ENCODE measurements at regions not wholly inside any gene's neighbourhood (a gene's known extent, or its start where the extent isn't known, plus 50 kb on each side); places are given as distances from the start of the nearest gene placed in this dataset.

DNA sequence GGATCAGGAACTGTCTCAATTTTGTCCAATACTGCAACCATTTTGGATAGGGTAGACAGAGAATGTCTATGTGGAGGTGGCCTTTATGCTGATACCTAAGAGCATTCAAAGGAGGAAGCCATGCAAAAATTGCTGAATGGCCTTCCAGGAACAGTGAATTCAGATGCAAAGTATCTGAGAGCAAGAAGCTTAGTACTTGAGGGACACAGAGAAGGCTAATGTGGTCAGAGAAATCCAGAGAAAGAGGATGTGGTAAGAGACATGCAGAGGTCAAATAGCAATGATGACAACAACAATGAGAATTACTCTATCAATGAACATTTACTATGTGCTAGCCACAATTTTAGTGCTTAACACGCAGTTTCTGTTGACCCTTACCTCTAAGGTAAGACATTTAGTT, 785.6 kb upstream of the KLHL1 start:
- no peaks in the 10 kb centered on the region for H3K27me3 ChIP-seq (ENCODE audit: low read length)
- TF ChIP-seq, protein P1, sequence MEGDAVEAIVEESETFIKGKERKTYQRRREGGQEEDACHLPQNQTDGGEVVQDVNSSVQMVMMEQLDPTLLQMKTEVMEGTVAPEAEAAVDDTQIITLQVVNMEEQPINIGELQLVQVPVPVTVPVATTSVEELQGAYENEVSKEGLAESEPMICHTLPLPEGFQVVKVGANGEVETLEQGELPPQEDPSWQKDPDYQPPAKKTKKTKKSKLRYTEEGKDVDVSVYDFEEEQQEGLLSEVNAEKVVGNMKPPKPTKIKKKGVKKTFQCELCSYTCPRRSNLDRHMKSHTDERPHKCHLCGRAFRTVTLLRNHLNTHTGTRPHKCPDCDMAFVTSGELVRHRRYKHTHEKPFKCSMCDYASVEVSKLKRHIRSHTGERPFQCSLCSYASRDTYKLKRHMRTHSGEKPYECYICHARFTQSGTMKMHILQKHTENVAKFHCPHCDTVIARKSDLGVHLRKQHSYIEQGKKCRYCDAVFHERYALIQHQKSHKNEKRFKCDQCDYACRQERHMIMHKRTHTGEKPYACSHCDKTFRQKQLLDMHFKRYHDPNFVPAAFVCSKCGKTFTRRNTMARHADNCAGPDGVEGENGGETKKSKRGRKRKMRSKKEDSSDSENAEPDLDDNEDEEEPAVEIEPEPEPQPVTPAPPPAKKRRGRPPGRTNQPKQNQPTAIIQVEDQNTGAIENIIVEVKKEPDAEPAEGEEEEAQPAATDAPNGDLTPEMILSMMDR (IDR thresholded peaks at IDR 0.05; ENCODE audit: insufficient read depth, low read length, poor library complexity, severe bottlenecking), result no peak
- TF ChIP-seq EZH2phosphoT487 (conservative IDR thresholded peaks at IDR 0.05; ENCODE audit: low read length), result no peak
- H3K4me2 ChIP-seq (ENCODE audit: low read depth, low read length, poor library complexity, severe bottlenecking), result no peak overlapping the region
- H3K27ac ChIP-seq (ENCODE audit: low read depth, low read length), result no peak overlapping the region
- no peaks in the 10 kb centered on the region for H4K20me1 ChIP-seq (ENCODE audit: low read depth, low read length)
- no peak overlapping the region for H2AFZ ChIP-seq (ENCODE audit: low read depth, low read length, severe bottlenecking)
- no peaks in the 10 kb centered on the region for H3K36me3 ChIP-seq (ENCODE audit: low read length)
- no peaks in the 10 kb centered on the region for H3K9me3 ChIP-seq (ENCODE audit: insufficient read depth, low read length)
- H3K9ac ChIP-seq (ENCODE audit: low read length), result no peak overlapping the region
- no peaks in the 10 kb centered on the region for H3K9me2 ChIP-seq (replicated peaks; ENCODE audit: insufficient read depth, low read length)
- no peaks in the 10 kb centered on the region for H3F3A ChIP-seq (ENCODE audit: insufficient read depth)
- no peaks in the 10 kb centered on the region for H3K79me2 ChIP-seq (ENCODE audit: insufficient read depth, low read length)
- no peak overlapping the region for H3K4me3 ChIP-seq (ENCODE audit: insufficient read depth, low read length, poor library complexity, severe bottlenecking)

DNA sequence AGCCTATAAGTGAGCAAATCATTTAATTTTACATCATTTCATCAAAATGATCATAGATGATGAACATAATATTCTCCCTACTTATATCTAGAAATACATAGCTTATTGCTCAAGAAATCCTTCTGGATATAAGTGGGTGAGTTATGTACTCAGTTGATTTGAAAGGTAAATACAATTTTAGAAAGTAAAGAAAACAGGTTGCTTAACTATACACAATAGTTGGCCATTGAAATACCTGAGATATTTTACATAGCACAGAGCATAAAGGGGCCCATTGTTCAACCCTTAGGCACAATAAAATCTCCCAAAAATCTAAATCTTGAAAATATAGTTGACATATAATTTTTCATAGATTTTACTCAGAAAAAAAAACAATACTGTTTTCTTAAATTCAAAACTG, 782.0 kb upstream of the KLHL1 start:
- no peaks in the 10 kb centered on the region for H3K27me3 ChIP-seq (ENCODE audit: low read length)

DNA sequence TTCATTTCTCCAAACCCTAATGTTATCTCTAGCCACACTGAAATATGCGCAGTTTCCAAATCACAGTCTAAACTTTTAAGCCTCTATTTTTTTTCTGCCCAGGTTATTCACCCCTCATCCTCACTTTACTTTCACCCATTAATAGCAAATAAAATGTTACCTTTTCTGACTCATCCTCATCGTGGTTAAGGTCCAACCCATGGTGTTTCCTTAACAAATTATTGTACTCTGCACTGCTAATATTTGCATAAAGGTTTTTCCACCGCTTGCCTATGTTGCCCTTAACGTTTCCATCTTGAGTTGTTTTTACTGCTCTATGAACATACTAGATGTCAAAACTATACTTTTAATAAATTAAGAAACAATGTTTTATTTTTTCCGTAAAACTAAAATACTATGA, 780.9 kb upstream of the KLHL1 start:
- H3K79me2 ChIP-seq (ENCODE audit: insufficient read depth, low read length), result no peaks in the 10 kb centered on the region
- H3K27ac ChIP-seq (ENCODE audit: low read depth, low read length), result no peak overlapping the region
- H3K4me3 ChIP-seq (ENCODE audit: insufficient read depth, low read length, poor library complexity, severe bottlenecking), result no peak overlapping the region
- peaks cover 3% of the 10 kb centered on the region; the same call in 1 of the 2 replicates for H3K9me3 ChIP-seq (ENCODE audit: insufficient read depth, low read length)
- no peak overlapping the region for H3K9ac ChIP-seq (ENCODE audit: low read length)
- H3F3A ChIP-seq (ENCODE audit: insufficient read depth), result no peaks in the 10 kb centered on the region
- H3K36me3 ChIP-seq (ENCODE audit: low read length), result no peaks in the 10 kb centered on the region
- no peaks in the 10 kb centered on the region for H3K27me3 ChIP-seq (ENCODE audit: low read length)
- H3K4me2 ChIP-seq (ENCODE audit: low read depth, low read length, poor library complexity, severe bottlenecking), result no peak overlapping the region
- H3K9me2 ChIP-seq (replicated peaks; ENCODE audit: insufficient read depth, low read length), result no peaks in the 10 kb centered on the region
- H2AFZ ChIP-seq (ENCODE audit: low read depth, low read length, severe bottlenecking), result no peak overlapping the region
- no peaks in the 10 kb centered on the region for H4K20me1 ChIP-seq (ENCODE audit: low read depth, low read length)
- TF ChIP-seq EZH2phosphoT487 (conservative IDR thresholded peaks at IDR 0.05; ENCODE audit: low read length), result no peak
- TF ChIP-seq, protein P1 (IDR thresholded peaks at IDR 0.05; ENCODE audit: insufficient read depth, low read length, poor library complexity, severe bottlenecking), result no peak

More for the DNA sequence above, 782.0 kb upstream of the KLHL1 start:
- H2AFZ ChIP-seq (ENCODE audit: low read depth, low read length, severe bottlenecking), result no peak overlapping the region
- TF ChIP-seq, protein P1 (IDR thresholded peaks at IDR 0.05; ENCODE audit: insufficient read depth, low read length, poor library complexity, severe bottlenecking), result no peak
- no peak for TF ChIP-seq EZH2phosphoT487 (conservative IDR thresholded peaks at IDR 0.05; ENCODE audit: low read length)
- H3K4me3 ChIP-seq (ENCODE audit: insufficient read depth, low read length, poor library complexity, severe bottlenecking), result no peak overlapping the region
- no peak overlapping the region for H3K27ac ChIP-seq (ENCODE audit: low read depth, low read length)
- H3K9ac ChIP-seq (ENCODE audit: low read length), result no peak overlapping the region
- H3K9me2 ChIP-seq (replicated peaks; ENCODE audit: insufficient read depth, low read length), result no peaks in the 10 kb centered on the region
- no peaks in the 10 kb centered on the region for H3K9me3 ChIP-seq (ENCODE audit: insufficient read depth, low read length)
- H3K79me2 ChIP-seq (ENCODE audit: insufficient read depth, low read length), result no peaks in the 10 kb centered on the region
- H3F3A ChIP-seq (ENCODE audit: insufficient read depth), result no peaks in the 10 kb centered on the region
- no peak overlapping the region for H3K4me2 ChIP-seq (ENCODE audit: low read depth, low read length, poor library complexity, severe bottlenecking)
- no peaks in the 10 kb centered on the region for H4K20me1 ChIP-seq (ENCODE audit: low read depth, low read length)
- no peaks in the 10 kb centered on the region for H3K36me3 ChIP-seq (ENCODE audit: low read length)
